ENCODE measurements at regions not wholly inside any gene's neighbourhood (a gene's known extent, or its start where the extent isn't known, plus 50 kb on each side); places are given as distances from the start of the nearest gene placed in this dataset.
"Not testable (repeated sequence)": the region's sequence is repeated elsewhere in the genome, so short reads cannot be mapped to it uniquely, and the experiment has no call there.

GRCh38 chr10:27359792-27360355 is 119.3 kb upstream of the ACBD5 start:
- Histone ChIP-seq H3K9me3 (ENCODE audit: control insufficient read depth in 2 of 3, insufficient read depth in 1 of 3, low read length in 3 of 3) (no peaks in the 10 kb centered on the region), H3K27me3 (ENCODE audit: control insufficient read depth, insufficient read depth, low read length) (no peaks in the 10 kb centered on the region), H3K36me3 (ENCODE audit: control insufficient read depth in 2 of 3, insufficient read depth in 3 of 3, low read length in 3 of 3) (no peaks in the 10 kb centered on the region), H3K4me1 (ENCODE audit: control insufficient read depth in 2 of 3, insufficient read depth in 2 of 3, low read depth in 1 of 3, low read length in 3 of 3) (no peaks in the 10 kb centered on the region), H3K4me3 (ENCODE audit: low read length in 3 of 3) (no peak overlapping the region), H3K9ac (ENCODE audit: low read length in 3 of 3) (no peak overlapping the region), H3K27ac (ENCODE audit: low read depth in 2 of 2, low read length in 2 of 2) (no peak overlapping the region)
- intact Hi-C loops (cut with DNase I): no loop called here
- TF ChIP-seq, protein P1, sequence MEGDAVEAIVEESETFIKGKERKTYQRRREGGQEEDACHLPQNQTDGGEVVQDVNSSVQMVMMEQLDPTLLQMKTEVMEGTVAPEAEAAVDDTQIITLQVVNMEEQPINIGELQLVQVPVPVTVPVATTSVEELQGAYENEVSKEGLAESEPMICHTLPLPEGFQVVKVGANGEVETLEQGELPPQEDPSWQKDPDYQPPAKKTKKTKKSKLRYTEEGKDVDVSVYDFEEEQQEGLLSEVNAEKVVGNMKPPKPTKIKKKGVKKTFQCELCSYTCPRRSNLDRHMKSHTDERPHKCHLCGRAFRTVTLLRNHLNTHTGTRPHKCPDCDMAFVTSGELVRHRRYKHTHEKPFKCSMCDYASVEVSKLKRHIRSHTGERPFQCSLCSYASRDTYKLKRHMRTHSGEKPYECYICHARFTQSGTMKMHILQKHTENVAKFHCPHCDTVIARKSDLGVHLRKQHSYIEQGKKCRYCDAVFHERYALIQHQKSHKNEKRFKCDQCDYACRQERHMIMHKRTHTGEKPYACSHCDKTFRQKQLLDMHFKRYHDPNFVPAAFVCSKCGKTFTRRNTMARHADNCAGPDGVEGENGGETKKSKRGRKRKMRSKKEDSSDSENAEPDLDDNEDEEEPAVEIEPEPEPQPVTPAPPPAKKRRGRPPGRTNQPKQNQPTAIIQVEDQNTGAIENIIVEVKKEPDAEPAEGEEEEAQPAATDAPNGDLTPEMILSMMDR (IDR thresholded peaks at IDR 0.05; ENCODE audit: borderline replicate concordance, extremely low read depth, insufficient read depth): no peak
- FAIRE-seq (no peak), DNase-seq (no peak)

DNA sequence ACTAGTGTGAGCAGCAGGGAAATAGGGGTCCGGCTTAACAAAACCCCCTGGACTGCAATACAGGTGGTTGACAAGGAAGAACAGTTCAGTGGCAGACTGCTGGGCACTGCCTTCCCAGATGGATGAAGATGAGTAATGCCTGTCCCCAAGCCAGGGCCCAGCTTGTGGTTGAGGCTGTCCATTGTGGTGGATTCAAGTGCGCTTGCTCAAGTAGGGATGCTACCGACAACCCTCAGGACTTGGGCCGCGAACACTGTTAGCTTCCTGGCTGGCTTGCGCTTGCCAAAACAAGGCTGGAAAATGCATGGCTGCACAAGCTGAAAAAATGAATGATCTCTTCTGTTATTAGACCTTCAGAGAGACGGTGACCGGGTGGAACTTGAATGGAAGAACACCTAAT is 116.1 kb upstream of the ACBD5 start:
- Histone ChIP-seq H3K36me3 (ENCODE audit: control insufficient read depth in 2 of 3, insufficient read depth in 3 of 3, low read length in 3 of 3) (no peaks in the 10 kb centered on the region), H3K27ac (ENCODE audit: low read depth in 2 of 2, low read length in 2 of 2) (no peak overlapping the region), H3K4me3 (ENCODE audit: low read length in 3 of 3) (no peak overlapping the region), H3K27me3 (ENCODE audit: control insufficient read depth, insufficient read depth, low read length) (no peaks in the 10 kb centered on the region), H3K9ac (ENCODE audit: low read length in 3 of 3) (no peak overlapping the region), H3K4me1 (ENCODE audit: control insufficient read depth in 2 of 3, insufficient read depth in 2 of 3, low read depth in 1 of 3, low read length in 3 of 3) (no peaks in the 10 kb centered on the region), H3K9me3 (ENCODE audit: control insufficient read depth in 2 of 3, insufficient read depth in 1 of 3, low read length in 3 of 3) (no peaks in the 10 kb centered on the region)
- intact Hi-C loops (cut with DNase I): no loop called here
- TF ChIP-seq, protein P1 (IDR thresholded peaks at IDR 0.05; ENCODE audit: borderline replicate concordance, extremely low read depth, insufficient read depth): no peak
- no peak for FAIRE-seq
- no peak for DNase-seq

DNA sequence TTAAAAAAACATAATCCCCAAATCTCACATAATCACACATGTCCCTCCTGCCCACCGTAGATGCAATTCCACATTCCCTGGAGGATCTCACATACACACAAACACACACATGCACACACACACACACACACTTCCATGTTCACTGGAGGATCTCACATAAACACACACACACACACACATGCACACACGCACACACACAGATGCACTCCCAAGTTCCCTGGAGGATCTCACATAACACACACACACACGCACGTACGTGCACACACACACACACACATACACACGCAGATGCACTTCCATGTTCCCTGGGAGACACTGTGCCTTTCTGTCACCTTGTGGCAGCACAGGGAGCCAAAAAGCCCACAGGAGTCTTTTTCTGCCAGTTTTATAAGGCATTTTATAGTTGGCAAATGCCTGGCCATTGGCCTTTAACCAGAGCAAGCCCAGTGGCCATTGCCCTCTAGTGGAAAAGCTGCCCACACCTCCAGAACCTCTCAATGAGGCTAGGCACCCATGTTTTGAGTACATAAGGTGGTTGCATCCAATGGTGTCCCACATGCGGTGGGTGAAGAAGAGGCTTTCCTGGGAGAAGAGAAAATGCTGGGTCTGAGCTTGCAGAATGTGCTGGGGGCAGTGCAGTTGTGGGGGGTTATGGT is 115.4 kb upstream of the ACBD5 start:
- no peak overlapping the region for H3K4me3 ChIP-seq (ENCODE audit: low read length in 3 of 3)
- no peaks in the 10 kb centered on the region for H3K4me1 ChIP-seq (ENCODE audit: control insufficient read depth in 2 of 3, insufficient read depth in 2 of 3, low read depth in 1 of 3, low read length in 3 of 3)
- intact Hi-C loops (cut with DNase I): no loop called here
- no peak overlapping the region for H3K27ac ChIP-seq (ENCODE audit: low read depth in 2 of 2, low read length in 2 of 2)
- DNase-seq: no peak
- no peaks in the 10 kb centered on the region for H3K9me3 ChIP-seq (ENCODE audit: control insufficient read depth in 2 of 3, insufficient read depth in 1 of 3, low read length in 3 of 3)
- FAIRE-seq: no peak
- no peaks in the 10 kb centered on the region for H3K27me3 ChIP-seq (ENCODE audit: control insufficient read depth, insufficient read depth, low read length)
- H3K36me3 ChIP-seq (ENCODE audit: control insufficient read depth in 2 of 3, insufficient read depth in 3 of 3, low read length in 3 of 3): no peaks in the 10 kb centered on the region
- no peak overlapping the region for H3K9ac ChIP-seq (ENCODE audit: low read length in 3 of 3)
- TF ChIP-seq, protein P1 (IDR thresholded peaks at IDR 0.05; ENCODE audit: borderline replicate concordance, extremely low read depth, insufficient read depth): no peak

DNA sequence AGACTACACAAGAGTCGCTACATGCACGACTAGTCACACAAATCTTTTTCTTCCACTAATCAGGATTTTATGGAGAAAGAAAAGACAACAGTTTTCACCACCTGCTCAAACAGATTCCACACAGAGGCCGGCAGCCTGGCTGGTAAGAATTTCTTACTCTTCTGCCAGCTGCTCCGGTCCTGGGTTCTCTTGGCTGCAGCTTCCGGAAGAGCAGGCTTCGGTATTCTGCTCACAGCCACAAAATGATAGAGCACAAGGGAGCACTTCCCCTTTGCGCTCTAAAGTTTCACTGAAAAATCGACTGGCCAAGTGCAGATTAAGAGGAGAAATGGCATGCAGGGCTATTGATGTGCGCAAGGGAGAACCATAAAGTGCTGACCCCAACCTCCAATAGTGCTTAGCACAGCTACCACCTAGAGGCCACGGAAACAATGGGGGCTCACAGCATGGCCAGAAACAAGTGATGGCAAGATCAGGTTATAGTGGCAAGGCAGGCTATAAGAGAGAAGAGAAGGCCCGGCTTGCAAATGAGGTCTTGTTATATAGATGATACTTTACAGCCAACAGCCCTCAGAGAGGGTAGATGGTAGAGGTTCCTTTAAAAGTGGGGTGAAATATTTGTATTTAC is 114.2 kb upstream of the ACBD5 start:
- H3K27ac ChIP-seq (ENCODE audit: low read depth in 2 of 2, low read length in 2 of 2); H3K36me3 ChIP-seq (ENCODE audit: control insufficient read depth in 2 of 3, insufficient read depth in 3 of 3, low read length in 3 of 3); H3K9ac ChIP-seq (ENCODE audit: low read length in 3 of 3); intact Hi-C loops (cut with DNase I); H3K9me3 ChIP-seq (ENCODE audit: control insufficient read depth in 2 of 3, insufficient read depth in 1 of 3, low read length in 3 of 3); H3K4me3 ChIP-seq (ENCODE audit: low read length in 3 of 3); H3K27me3 ChIP-seq (ENCODE audit: control insufficient read depth, insufficient read depth, low read length); H3K4me1 ChIP-seq (ENCODE audit: control insufficient read depth in 2 of 3, insufficient read depth in 2 of 3, low read depth in 1 of 3, low read length in 3 of 3); FAIRE-seq: not testable (repeated sequence)
- DNase-seq: peak in 3 of 5 donors; percentile 14 to 35 (median 31)

DNA sequence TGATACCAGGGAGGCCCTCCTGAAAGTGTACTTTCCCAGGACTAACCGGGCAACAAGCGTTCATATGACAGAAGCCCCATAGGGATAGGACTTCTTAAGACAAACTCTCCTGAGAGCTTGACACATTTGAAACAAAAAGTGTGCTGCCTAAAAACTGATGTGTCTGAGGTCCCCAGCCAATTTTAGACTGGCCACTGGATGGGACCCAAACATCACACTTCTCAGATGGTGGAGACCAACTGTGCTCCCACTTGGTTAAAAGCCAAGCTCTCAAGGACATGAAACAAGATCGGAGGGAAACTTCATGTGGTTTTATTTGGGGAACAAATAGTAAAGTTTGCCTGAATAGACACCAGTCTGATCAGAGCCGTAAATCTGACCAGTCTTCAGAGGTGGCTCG is 113.5 kb upstream of the ACBD5 start:
- H3K4me1 ChIP-seq (ENCODE audit: control insufficient read depth in 2 of 3, insufficient read depth in 2 of 3, low read depth in 1 of 3, low read length in 3 of 3); intact Hi-C loops (cut with DNase I); H3K27me3 ChIP-seq (ENCODE audit: control insufficient read depth, insufficient read depth, low read length); H3K27ac ChIP-seq (ENCODE audit: low read depth in 2 of 2, low read length in 2 of 2); H3K9ac ChIP-seq (ENCODE audit: low read length in 3 of 3); H3K36me3 ChIP-seq (ENCODE audit: control insufficient read depth in 2 of 3, insufficient read depth in 3 of 3, low read length in 3 of 3); H3K9me3 ChIP-seq (ENCODE audit: control insufficient read depth in 2 of 3, insufficient read depth in 1 of 3, low read length in 3 of 3); H3K4me3 ChIP-seq (ENCODE audit: low read length in 3 of 3); FAIRE-seq; DNase-seq: not testable (repeated sequence)
